ENCODE measurements at regions not wholly inside any gene's neighbourhood (a gene's known extent, or its start where the extent isn't known, plus 50 kb on each side); places are given as distances from the start of the nearest gene placed in this dataset.

- no peak for DNase-seq (ENCODE audit: low read depth in 4 of 4, low spot score in 1 of 4)
Observed at GRCh38 chr1:30410153-30410851, 313.1 kb downstream of the MATN1 start.

DNA sequence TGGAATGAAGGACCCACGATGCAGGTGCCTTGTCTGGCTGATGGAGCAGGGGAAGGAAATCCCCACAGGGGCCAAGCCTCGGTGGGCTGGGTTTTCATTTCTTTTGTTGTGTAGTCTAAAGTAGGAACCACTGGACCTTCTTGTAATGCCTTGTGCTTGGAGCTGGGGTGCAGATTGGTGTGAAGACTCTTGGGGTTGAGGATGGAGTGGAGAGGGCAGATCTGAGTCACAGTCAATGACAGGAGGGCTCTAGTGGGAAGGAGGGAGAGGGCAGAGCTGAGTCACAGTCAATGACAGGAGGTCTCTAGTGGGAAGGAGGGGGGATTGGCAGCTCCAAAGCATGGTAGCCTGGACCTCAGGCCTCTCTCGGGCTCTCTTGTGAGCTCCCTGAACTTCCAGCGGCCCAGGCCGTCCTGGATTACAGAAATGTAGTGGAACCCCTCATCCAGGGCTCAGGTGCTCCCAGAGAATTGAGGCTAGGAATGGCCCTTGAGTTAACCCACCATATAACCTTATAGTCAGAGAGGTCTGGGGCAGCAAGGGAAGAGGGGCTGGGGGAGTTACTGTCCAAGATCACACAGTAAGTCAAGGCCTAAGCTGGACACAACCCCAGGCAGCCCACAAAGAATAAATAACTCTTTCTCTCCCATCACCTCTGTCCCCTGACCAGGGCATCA, 313.8 kb downstream of the MATN1 start:
- no peak for DNase-seq (ENCODE audit: low read depth in 4 of 4, low spot score in 1 of 4)

GRCh38 chr1:30407865-30408580, 315.4 kb downstream of the MATN1 start:
- DNase-seq (ENCODE audit: low read depth in 4 of 4, low spot score in 1 of 4): no peak

GRCh38 chr1:30406996-30407864, 316.2 kb downstream of the MATN1 start:
- no peak for DNase-seq (ENCODE audit: low read depth in 4 of 4, low spot score in 1 of 4)

GRCh38 chr1:30405631-30406212, 317.7 kb downstream of the MATN1 start:
- no peak for DNase-seq (ENCODE audit: low read depth in 4 of 4, low spot score in 1 of 4)

- no peak for DNase-seq (ENCODE audit: low read depth in 4 of 4, low spot score in 1 of 4)
Observed at GRCh38 chr1:30405081-30405480, 318.3 kb downstream of the MATN1 start.

DNA sequence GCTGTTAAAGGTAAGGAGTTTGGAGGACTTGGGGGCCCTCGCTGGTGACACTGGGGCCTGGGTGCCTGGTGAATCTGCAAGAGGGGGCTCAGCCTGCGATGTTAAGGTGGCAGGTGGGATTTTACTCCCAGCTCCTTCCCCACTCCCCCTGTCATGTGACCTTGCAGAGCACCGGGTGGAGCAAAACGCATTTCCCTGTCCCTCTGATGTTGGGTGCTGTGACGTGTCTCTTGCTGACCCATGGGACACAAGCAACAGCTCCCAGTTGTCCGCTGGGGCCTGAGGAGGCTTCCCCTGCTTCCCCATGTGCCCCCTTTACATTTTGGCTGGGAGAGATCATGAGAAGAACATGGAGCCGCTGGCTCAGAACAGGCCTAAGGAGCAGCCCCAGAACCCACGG, 319.0 kb downstream of the MATN1 start:
- DNase-seq (ENCODE audit: low read depth in 4 of 4, low spot score in 1 of 4): no peak

- no peak for DNase-seq (ENCODE audit: low read depth in 4 of 4, low spot score in 1 of 4)
Observed at GRCh38 chr1:30403726-30404125, 319.7 kb downstream of the MATN1 start.

DNA sequence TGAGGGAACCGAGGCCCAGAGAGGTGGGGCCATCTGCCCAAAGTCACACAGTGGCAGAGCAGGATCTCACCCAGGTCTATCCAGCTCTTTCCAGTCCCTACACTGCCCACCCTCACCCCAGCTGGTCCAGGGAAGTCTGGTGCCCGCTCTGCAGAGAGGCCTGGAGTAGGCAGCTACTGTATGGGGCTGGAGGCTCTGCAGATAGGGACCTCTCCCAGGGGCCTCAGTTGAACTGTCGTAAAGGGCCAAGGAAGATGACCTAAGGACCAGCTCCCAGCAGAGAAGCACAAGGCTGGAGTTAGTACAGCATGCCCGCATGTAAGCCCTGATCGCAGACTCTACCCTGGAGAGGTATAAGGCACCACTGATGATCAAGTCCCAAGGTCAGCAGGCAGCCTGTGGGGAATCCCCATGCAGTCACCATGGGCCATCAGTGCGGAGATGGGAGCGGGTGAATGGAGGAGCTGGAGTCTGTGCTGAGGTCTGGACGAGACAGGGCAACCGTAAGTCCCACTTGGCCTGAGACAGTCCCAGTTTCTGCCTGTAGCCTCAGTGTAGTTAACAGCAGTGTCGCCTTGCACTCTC, 320.2 kb downstream of the MATN1 start:
- no peak for DNase-seq (ENCODE audit: low read depth in 4 of 4, low spot score in 1 of 4)

GRCh38 chr1:30402031-30402430, 321.4 kb downstream of the MATN1 start:
- DNase-seq (ENCODE audit: low read depth in 4 of 4, low spot score in 1 of 4): no peak

GRCh38 chr1:30400507-30400906, 322.9 kb downstream of the MATN1 start:
- DNase-seq (ENCODE audit: low read depth in 4 of 4, low spot score in 1 of 4): no peak

GRCh38 chr1:30399026-30399425, 324.4 kb downstream of the MATN1 start:
- no peak for DNase-seq (ENCODE audit: low read depth in 4 of 4, low spot score in 1 of 4)

GRCh38 chr1:30397576-30397975, 325.8 kb downstream of the MATN1 start:
- no peak for DNase-seq (ENCODE audit: low read depth in 4 of 4, low spot score in 1 of 4)

- no peak for DNase-seq (ENCODE audit: low read depth in 4 of 4, low spot score in 1 of 4)
Observed at GRCh38 chr1:30395631-30396030, 327.8 kb downstream of the MATN1 start.

DNA sequence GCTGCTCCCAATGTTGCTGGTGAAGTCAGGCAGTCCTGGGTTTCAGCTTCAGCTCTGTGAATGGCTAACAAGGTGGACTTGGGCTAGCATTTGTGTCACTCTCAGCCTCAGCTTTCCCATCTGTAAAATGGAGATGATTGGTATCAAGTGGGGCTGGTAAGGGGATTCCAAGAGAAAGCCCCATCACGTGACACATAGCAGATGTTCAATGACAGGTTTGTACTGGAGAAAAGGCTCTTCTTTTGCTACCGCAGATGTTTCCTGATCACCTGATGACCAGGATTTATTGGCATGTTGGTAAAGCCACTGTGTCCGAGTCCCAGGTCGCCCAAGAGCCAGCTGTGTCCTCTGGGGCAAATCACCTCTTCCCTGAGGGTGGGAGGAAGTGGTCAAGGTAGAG, 335.0 kb downstream of the MATN1 start:
- no peak for DNase-seq (ENCODE audit: low read depth in 4 of 4, low spot score in 1 of 4)

GRCh38 chr1:30386156-30386926, 337.0 kb downstream of the MATN1 start:
- DNase-seq (ENCODE audit: low read depth in 4 of 4, low spot score in 1 of 4): no peak

DNA sequence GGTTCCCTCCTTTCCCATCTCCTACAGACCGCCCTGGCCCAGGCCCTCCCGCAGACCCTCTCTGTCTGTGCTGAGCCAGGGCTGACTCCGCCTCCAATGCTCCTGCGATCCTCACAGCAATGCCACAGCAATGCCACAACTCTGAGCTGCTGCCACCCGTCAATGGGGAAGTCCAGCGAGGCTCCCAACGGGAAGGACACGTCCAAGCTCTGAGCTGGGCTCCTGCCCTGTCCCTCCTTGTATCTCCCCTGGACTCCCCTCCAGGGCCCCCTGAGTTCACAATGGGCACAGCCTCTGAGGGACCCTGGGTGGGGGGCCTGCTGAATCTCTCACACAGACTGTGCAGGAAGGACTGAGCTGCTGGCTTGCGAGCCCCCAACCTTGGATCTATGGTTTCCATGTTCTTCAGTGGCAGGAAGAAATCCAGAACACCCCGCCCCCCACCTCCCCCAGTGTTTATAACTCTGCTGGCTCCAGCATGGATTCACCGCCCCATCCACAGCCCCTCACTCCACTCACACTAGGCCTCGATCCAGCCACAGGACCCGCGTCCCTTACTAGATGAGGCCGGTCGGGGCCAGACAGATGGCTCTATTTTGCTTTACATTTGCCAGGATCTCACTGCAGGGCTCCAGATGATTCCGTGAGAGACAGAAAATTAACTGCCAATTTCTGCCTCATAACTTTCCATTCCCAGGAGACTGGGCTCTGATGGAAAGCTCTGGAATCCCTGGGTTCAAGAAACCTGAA, 338.0 kb downstream of the MATN1 start:
- DNase-seq (ENCODE audit: low read depth in 4 of 4, low spot score in 1 of 4): no peak

- no peak for DNase-seq (ENCODE audit: low read depth in 4 of 4, low spot score in 1 of 4)
Observed at GRCh38 chr1:30384286-30385245, 338.8 kb downstream of the MATN1 start.

All from stimulated activated CD4-positive, alpha-beta T cell treated with anti-CD3 and anti-CD28 coated beads, Interleukin-1b, Interleukin-23, amount 100 ng/mL, for 24 hours (primary cell).